Nephron (organoid): ENCODE measurements at regions not wholly inside any gene's neighbourhood (a gene's known extent, or its start where the extent isn't known, plus 50 kb on each side); places are given as distances from the start of the nearest gene placed in this dataset.

Experiments
- H3K27ac Mint-ChIP-seq, 3 experiments: 2 replicates each; pipeline ENCODE4 v1.8.0; 2020; ENCODE audit warnings: mixed read lengths in 3 of 3, mild to moderate bottlenecking in 2 of 3, moderate library complexity in 1 of 3
- H3K27me3 Mint-ChIP-seq: 2 replicates; pipeline ENCODE4 v1.8.0; 2021; ENCODE audit warnings: low read depth, mild to moderate bottlenecking, moderate library complexity, mixed read lengths
- H3K36me3 Mint-ChIP-seq: 2 replicates; pipeline ENCODE4 v1.8.0; 2020; ENCODE audit warnings: low read depth, mixed read lengths
- H3K4me1 Mint-ChIP-seq: 2 replicates; pipeline ENCODE4 v1.8.0; 2020; ENCODE audit warnings: mixed read lengths
- H3K4me3 Mint-ChIP-seq, 3 experiments: 2 replicates each; pipeline ENCODE4 v1.8.0; 2020; ENCODE audit warnings: mild to moderate bottlenecking in 3 of 3, mixed read lengths in 3 of 3, moderate library complexity in 2 of 3
- H3K9me3 Mint-ChIP-seq: 2 replicates; pipeline ENCODE4 v1.8.0; 2020; ENCODE audit warnings: mixed read lengths
- CTCF ChIP-seq, 3 experiments: fragments of 200-600 bp; sonication (generic); IDR thresholded peaks; one replicate each; pipeline ENCODE4 v1.5.0; 2021; ENCODE audit warnings: antibody characterized with exemption in 3 of 3; ENCODE audit not compliant: unreplicated experiment in 3 of 3

DNA sequence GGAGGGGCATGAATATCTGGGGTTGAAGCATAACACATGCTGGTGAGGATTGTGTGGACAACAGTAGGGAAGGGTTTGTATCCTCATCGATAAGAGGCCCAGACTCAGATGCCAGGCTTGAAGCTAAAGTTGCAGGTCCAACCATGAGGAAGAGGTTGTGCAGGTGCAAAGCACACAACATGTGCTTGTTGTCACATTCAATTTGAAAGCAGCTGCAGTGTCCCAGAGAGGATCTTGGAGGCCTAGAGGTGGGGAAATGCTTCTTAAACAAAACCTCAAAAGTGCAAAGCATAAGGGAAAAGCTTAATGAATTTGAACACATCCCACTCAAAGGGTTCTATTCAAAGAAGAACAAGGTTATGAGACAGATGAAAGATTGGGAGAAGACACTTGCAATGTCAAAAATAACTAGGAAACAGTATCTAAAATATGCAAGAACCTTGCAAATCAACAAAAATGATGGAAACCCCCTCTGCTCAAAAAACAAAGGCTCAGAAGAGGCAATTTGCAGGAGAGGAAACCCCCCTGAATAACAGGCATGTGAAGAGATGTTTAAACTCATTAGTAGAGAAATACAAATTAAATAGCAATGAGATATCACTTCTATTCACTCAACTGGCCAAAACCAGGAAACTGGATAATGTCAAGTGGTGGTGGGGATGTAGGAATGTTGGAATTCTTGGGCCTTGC, 187.1 kb downstream of the KATNAL1 start:
- H3K4me3 Mint-ChIP-seq, result no peak overlapping the region
- no peaks in the 10 kb centered on the region for H3K36me3 Mint-ChIP-seq
- no peak overlapping the region for H3K27ac Mint-ChIP-seq
- peaks cover 13% of the 10 kb centered on the region for H3K27me3 Mint-ChIP-seq
- no peaks in the 10 kb centered on the region for H3K9me3 Mint-ChIP-seq
- TF ChIP-seq CTCF (IDR thresholded peaks at IDR 0.05; ENCODE audit: unreplicated experiment in 3 of 3), result no peak
- H3K4me1 Mint-ChIP-seq, result peaks cover 19% of the 10 kb centered on the region

DNA sequence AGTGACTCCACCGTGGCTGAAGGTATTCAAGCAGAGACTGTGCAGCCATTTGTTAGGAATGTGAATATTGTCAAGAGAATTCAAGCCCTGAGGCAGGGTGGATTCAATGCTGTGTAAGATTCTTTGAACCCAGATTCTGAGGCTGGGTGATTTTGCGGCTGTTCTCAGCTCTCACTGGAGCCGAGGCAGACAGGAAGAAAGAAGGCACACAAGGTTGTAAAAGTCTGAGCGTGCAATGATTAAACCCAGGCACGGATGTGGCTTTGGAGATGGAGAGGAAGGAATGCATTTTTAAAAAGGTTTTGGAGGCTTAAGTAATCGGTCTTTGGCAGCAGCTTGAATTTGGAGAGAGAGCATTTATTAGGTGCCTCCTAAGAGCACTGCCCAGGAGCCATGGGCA, 187.9 kb downstream of the KATNAL1 start:
- H3K4me1 Mint-ChIP-seq, result peaks cover 24% of the 10 kb centered on the region
- no peak for TF ChIP-seq CTCF (IDR thresholded peaks at IDR 0.05; ENCODE audit: unreplicated experiment in 3 of 3)
- H3K27me3 Mint-ChIP-seq, result peaks cover 17% of the 10 kb centered on the region
- peak overlapping the region in 2 of 3 experiments; percentile 0 for H3K27ac Mint-ChIP-seq
- no peak overlapping the region for H3K4me3 Mint-ChIP-seq
- H3K36me3 Mint-ChIP-seq, result no peaks in the 10 kb centered on the region
- H3K9me3 Mint-ChIP-seq, result no peaks in the 10 kb centered on the region

- H3K27me3 Mint-ChIP-seq, result peaks cover 28% of the 10 kb centered on the region
- peak overlapping the region in 1 of 3 experiments; percentile 16 for H3K4me3 Mint-ChIP-seq
- H3K4me1 Mint-ChIP-seq, result peaks cover 54% of the 10 kb centered on the region
- no peak for TF ChIP-seq CTCF (IDR thresholded peaks at IDR 0.05; ENCODE audit: unreplicated experiment in 3 of 3)
- H3K36me3 Mint-ChIP-seq, result no peaks in the 10 kb centered on the region
- no peaks in the 10 kb centered on the region for H3K9me3 Mint-ChIP-seq
- H3K27ac Mint-ChIP-seq, result no peak overlapping the region
Measured at GRCh38 chr13:30116379-30116778, 191.0 kb downstream of the KATNAL1 start.

DNA sequence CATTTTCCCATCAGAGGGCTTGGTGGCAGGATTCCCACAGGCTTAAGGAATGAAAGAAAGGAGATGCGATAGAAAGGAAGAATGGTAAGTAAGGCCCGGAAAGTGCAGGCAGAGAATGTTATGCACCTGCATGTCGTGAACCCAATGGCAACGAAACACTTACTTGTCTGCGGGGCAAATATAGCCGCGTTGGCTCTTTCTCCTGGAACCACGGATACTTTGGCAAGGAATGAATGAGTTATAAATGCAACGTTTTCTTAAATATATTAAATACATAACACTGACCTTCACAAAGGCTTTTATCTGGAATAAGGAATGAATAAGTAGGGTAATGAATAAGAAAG, 192.1 kb downstream of the KATNAL1 start:
- peak overlapping the region; percentile 77 to 88 (median 85) for H3K4me3 Mint-ChIP-seq
- peak in 1 of 3 experiments; percentile 6 for TF ChIP-seq CTCF (IDR thresholded peaks at IDR 0.05; ENCODE audit: unreplicated experiment in 3 of 3)
- H3K27ac Mint-ChIP-seq, result peak overlapping the region in 2 of 3 experiments; percentile 53 to 66
- peaks cover 28% of the 10 kb centered on the region for H3K27me3 Mint-ChIP-seq
- H3K36me3 Mint-ChIP-seq, result no peaks in the 10 kb centered on the region
- H3K9me3 Mint-ChIP-seq, result no peaks in the 10 kb centered on the region
- H3K4me1 Mint-ChIP-seq, result peaks cover 54% of the 10 kb centered on the region

GRCh38 chr13:30114571-30115256, 192.6 kb downstream of the KATNAL1 start:
- peaks cover 28% of the 10 kb centered on the region for H3K27me3 Mint-ChIP-seq
- H3K4me3 Mint-ChIP-seq, result peak overlapping the region; percentile 83 to 90 (median 88)
- no peaks in the 10 kb centered on the region for H3K9me3 Mint-ChIP-seq
- no peaks in the 10 kb centered on the region for H3K36me3 Mint-ChIP-seq
- H3K27ac Mint-ChIP-seq, result peak overlapping the region; percentile 66 to 72 (median 67)
- peak; percentile 91 to 94 (median 91) for TF ChIP-seq CTCF (IDR thresholded peaks at IDR 0.05; ENCODE audit: unreplicated experiment in 3 of 3)
- peaks cover 53% of the 10 kb centered on the region for H3K4me1 Mint-ChIP-seq
